ENCODE measurements at regions not wholly inside any gene's neighbourhood (a gene's known extent, or its start where the extent isn't known, plus 50 kb on each side); places are given as distances from the start of the nearest gene placed in this dataset.

DNA sequence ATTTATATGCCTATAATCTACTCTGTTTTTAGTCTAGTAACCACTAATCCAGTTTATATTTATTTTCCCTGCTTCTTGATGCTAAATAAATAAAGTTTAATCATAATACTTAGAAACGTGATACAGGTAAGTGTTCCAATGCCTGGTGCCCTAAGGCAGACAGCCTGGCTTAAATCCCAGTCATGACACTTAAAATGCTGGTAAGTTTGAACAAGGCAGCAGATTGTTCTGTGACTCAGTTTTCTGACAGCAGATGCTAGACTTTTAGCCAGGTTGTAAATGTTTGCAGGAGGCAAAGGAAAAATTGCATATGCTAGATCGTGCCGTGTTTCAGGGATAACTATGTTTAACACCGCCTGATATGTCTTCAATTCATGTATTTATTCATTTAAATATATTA is 2661.6 kb downstream of the PCDH7 start:
- Mint-ChIP-seq H3K9me3 (ENCODE audit: unreplicated experiment) (no peaks in the 10 kb centered on the region), H3K27me3 (ENCODE audit: insufficient read depth, unreplicated experiment) (no peaks in the 10 kb centered on the region), H3K4me1 (ENCODE audit: low read depth, unreplicated experiment) (no peaks in the 10 kb centered on the region), H3K4me3 (ENCODE audit: unreplicated experiment) (no peak overlapping the region), H3K27ac (ENCODE audit: unreplicated experiment) (no peak overlapping the region), H3K36me3 (ENCODE audit: insufficient read depth, unreplicated experiment) (no peaks in the 10 kb centered on the region)
- no peaks in the 10 kb centered on the region for H3K27me3 ChIP-seq (replicated peaks; ENCODE audit: control insufficient read depth, insufficient read depth, low read length)
- no peak for DNase-seq
- ChIA-PET POLR2A (no interaction called here), CTCF (no interaction called here)
- no peaks in the 10 kb centered on the region for H3K4me1 ChIP-seq
- TF ChIP-seq, protein P1, sequence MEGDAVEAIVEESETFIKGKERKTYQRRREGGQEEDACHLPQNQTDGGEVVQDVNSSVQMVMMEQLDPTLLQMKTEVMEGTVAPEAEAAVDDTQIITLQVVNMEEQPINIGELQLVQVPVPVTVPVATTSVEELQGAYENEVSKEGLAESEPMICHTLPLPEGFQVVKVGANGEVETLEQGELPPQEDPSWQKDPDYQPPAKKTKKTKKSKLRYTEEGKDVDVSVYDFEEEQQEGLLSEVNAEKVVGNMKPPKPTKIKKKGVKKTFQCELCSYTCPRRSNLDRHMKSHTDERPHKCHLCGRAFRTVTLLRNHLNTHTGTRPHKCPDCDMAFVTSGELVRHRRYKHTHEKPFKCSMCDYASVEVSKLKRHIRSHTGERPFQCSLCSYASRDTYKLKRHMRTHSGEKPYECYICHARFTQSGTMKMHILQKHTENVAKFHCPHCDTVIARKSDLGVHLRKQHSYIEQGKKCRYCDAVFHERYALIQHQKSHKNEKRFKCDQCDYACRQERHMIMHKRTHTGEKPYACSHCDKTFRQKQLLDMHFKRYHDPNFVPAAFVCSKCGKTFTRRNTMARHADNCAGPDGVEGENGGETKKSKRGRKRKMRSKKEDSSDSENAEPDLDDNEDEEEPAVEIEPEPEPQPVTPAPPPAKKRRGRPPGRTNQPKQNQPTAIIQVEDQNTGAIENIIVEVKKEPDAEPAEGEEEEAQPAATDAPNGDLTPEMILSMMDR (IDR thresholded peaks at IDR 0.05; ENCODE audit: insufficient read depth in 1 of 2, low read depth in 1 of 2, low read length in 1 of 2, severe bottlenecking in 1 of 2, unreplicated experiment in 1 of 2): no peak
- intact Hi-C loops (cut with micrococcal nuclease; ENCODE audit: unreplicated experiment): no loop called here
- no TSS peak for BruUV-seq (replicated peaks)
- no peaks in the 10 kb centered on the region for H3K36me3 ChIP-seq (ENCODE audit: control insufficient read depth, insufficient read depth, low read length)
- no peaks in the 10 kb centered on the region for H3K9me3 ChIP-seq
- H3K4me3 ChIP-seq (ENCODE audit: low read depth, low read length): no peak overlapping the region

DNA sequence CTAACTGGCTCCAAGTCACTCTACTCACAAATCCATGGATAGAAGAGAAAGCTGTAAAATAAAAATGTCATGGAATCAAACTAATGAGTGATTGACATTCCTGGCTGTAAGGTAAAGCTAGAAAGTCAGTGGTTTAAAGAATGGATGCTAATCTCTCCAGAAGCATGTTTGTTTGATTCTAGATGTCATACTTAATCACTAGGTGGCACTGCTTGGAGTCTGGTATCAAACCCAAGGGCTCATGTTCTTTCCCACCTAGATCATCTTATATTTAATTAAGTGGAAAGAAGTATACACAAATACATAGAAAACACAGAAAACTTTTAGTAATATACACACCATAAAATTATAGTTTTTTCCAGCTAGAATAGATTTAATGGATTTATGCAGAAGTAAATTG is 2666.6 kb downstream of the PCDH7 start:
- Histone ChIP-seq H3K4me1 (no peaks in the 10 kb centered on the region), H3K9me3 (no peaks in the 10 kb centered on the region), H3K4me3 (ENCODE audit: low read depth, low read length) (no peak overlapping the region), H3K27me3 (replicated peaks; ENCODE audit: control insufficient read depth, insufficient read depth, low read length) (no peaks in the 10 kb centered on the region), H3K36me3 (ENCODE audit: control insufficient read depth, insufficient read depth, low read length) (no peaks in the 10 kb centered on the region)
- CTCF ChIA-PET: no interaction called here
- Mint-ChIP-seq H3K9me3 (ENCODE audit: unreplicated experiment) (no peaks in the 10 kb centered on the region), H3K4me1 (ENCODE audit: low read depth, unreplicated experiment) (no peaks in the 10 kb centered on the region), H3K36me3 (ENCODE audit: insufficient read depth, unreplicated experiment) (no peaks in the 10 kb centered on the region), H3K27ac (ENCODE audit: unreplicated experiment) (no peak overlapping the region), H3K4me3 (ENCODE audit: unreplicated experiment) (no peak overlapping the region), H3K27me3 (ENCODE audit: insufficient read depth, unreplicated experiment) (no peaks in the 10 kb centered on the region)
- intact Hi-C loops (cut with micrococcal nuclease; ENCODE audit: unreplicated experiment): no loop called here
- POLR2A ChIA-PET: no interaction called here
- no TSS peak for BruUV-seq (replicated peaks)
- no peak for DNase-seq
- TF ChIP-seq, protein P1 (IDR thresholded peaks at IDR 0.05; ENCODE audit: insufficient read depth in 1 of 2, low read depth in 1 of 2, low read length in 1 of 2, severe bottlenecking in 1 of 2, unreplicated experiment in 1 of 2): no peak

DNA sequence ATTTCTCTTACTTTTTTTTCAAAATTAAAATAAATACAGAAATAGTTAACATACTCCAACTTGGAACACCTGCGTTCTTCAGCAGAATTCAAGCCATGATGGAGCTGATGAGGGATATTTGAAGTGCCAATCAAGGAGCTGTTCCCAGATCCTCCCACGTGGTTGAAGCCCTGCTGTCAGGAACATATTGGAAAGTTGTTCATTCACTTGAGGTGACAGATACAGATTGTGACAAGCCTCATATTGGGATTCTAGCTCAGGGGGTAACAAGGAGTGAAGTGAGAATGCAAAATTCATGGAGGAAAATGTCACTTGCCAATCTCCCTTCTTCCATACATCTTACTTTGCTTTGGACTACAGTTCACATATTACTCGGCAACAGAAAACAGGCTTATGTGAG is 2670.8 kb downstream of the PCDH7 start:
- Mint-ChIP-seq H3K9me3 (ENCODE audit: unreplicated experiment) (no peaks in the 10 kb centered on the region), H3K36me3 (ENCODE audit: insufficient read depth, unreplicated experiment) (no peaks in the 10 kb centered on the region), H3K4me1 (ENCODE audit: low read depth, unreplicated experiment) (no peaks in the 10 kb centered on the region), H3K4me3 (ENCODE audit: unreplicated experiment) (no peak overlapping the region), H3K27ac (ENCODE audit: unreplicated experiment) (no peak overlapping the region), H3K27me3 (ENCODE audit: insufficient read depth, unreplicated experiment) (no peaks in the 10 kb centered on the region)
- no peak for DNase-seq
- no peaks in the 10 kb centered on the region for H3K4me1 ChIP-seq
- TF ChIP-seq, protein P1 (IDR thresholded peaks at IDR 0.05; ENCODE audit: insufficient read depth in 1 of 2, low read depth in 1 of 2, low read length in 1 of 2, severe bottlenecking in 1 of 2, unreplicated experiment in 1 of 2): no peak
- H3K27me3 ChIP-seq (replicated peaks; ENCODE audit: control insufficient read depth, insufficient read depth, low read length): no peaks in the 10 kb centered on the region
- ChIA-PET CTCF (no interaction called here), POLR2A (no interaction called here)
- H3K36me3 ChIP-seq (ENCODE audit: control insufficient read depth, insufficient read depth, low read length): no peaks in the 10 kb centered on the region
- no peak overlapping the region for H3K4me3 ChIP-seq (ENCODE audit: low read depth, low read length)
- no peaks in the 10 kb centered on the region for H3K9me3 ChIP-seq
- intact Hi-C loops (cut with micrococcal nuclease; ENCODE audit: unreplicated experiment): no loop called here
- BruUV-seq (replicated peaks): no TSS peak

All from Caco-2 (cell line).